ENCODE measurements at regions not wholly inside any gene's neighbourhood (a gene's known extent, or its start where the extent isn't known, plus 50 kb on each side); places are given as distances from the start of the nearest gene placed in this dataset.

DNA sequence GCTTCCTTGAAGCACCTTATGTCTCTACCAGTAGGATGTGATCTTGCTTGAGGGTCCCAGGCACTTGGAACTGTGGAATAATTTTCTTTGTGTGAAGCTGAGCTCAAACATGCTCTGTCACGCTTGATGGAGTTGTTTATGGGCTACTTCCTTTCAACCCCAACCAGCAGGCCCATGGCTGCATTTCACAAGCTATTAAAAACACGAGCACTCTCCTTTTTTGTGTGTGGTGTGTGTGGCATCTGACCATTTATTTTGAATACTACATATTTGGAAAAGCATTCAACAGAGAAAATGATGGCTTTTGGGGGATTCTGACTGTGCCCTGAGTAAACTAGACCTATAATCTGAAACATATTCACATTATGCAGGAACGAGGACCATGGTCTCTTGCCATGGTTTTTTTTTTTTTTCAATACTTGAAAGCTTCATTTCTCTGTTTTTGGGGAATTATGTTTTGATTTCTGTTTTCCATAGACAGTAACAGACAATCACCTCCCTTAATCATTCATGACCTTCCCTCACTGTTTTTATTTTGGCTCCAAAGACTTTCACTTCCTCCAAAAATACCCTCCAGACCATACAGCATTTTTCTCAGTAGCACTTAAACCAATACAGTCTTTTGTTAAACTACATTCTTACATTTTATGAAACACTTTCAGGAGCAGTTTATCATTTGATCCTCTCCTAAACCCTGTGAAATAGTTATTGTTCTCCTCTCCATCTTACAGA is 233.6 kb upstream of the BMPER start:
- TF ChIP-seq, protein P1, sequence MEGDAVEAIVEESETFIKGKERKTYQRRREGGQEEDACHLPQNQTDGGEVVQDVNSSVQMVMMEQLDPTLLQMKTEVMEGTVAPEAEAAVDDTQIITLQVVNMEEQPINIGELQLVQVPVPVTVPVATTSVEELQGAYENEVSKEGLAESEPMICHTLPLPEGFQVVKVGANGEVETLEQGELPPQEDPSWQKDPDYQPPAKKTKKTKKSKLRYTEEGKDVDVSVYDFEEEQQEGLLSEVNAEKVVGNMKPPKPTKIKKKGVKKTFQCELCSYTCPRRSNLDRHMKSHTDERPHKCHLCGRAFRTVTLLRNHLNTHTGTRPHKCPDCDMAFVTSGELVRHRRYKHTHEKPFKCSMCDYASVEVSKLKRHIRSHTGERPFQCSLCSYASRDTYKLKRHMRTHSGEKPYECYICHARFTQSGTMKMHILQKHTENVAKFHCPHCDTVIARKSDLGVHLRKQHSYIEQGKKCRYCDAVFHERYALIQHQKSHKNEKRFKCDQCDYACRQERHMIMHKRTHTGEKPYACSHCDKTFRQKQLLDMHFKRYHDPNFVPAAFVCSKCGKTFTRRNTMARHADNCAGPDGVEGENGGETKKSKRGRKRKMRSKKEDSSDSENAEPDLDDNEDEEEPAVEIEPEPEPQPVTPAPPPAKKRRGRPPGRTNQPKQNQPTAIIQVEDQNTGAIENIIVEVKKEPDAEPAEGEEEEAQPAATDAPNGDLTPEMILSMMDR (IDR thresholded peaks at IDR 0.05; ENCODE audit: low read depth, low read length): no peak
- TF ChIP-seq EZH2phosphoT487 (IDR thresholded peaks at IDR 0.05; ENCODE audit: low read depth): no peak

Measured in OCI-LY3 (cell line).